Activated T-cell treated with anti-CD3 and anti-CD28 coated beads for 4 hours (primary cell): ENCODE measurements at regions not wholly inside any gene's neighbourhood (a gene's known extent, or its start where the extent isn't known, plus 50 kb on each side); places are given as distances from the start of the nearest gene placed in this dataset.

ENCODE experiments used
- DNase-seq: peaks from one replicate; pipeline ENCODE4 v3.0.0-alpha.2; 2020

GRCh38 chr11:10920205-10920604, 62.4 kb upstream of the ZBED5 start:
- no peak for DNase-seq

GRCh38 chr11:10918698-10919097, 60.8 kb upstream of the ZBED5 start:
- DNase-seq = no peak

DNA sequence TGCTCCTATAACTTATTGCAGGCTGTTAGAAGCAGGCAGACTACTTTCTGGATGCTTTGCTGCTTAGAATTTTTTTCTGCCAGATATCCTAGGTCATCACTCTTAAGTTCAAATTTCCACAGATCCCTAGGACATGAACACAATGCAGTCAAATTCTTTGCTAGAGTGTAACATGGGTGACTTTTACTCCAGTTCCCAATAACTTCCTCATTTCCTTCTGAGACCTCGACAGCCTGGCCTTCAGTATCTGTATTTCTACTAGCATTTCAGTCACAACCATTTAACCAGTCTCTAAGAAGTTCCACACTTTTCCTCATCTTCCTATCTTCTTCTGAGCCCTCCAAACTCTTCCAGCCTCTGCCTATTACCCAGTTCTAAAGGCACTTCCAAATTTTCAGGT, 60.4 kb upstream of the ZBED5 start:
- no peak for DNase-seq

DNA sequence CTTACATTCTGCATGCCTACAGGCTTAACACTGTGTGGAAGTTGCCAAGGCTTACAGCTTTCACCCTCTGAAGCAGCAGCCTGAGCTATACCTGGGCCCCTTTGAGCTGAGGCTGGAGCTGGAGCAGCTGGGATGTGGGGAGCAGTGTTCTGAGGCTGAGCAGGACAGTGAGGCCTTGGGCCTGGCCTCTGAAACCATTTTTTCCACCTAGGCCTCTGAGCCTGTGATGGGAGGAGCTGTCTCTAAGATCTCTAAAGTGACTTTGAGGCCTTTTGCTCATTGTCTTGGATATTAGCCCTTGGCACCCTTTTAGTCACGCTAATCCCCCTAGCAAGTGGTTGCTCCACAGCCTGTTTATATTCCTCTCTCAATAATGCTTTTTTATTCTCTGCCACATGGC, 59.9 kb upstream of the ZBED5 start:
- no peak for DNase-seq

DNA sequence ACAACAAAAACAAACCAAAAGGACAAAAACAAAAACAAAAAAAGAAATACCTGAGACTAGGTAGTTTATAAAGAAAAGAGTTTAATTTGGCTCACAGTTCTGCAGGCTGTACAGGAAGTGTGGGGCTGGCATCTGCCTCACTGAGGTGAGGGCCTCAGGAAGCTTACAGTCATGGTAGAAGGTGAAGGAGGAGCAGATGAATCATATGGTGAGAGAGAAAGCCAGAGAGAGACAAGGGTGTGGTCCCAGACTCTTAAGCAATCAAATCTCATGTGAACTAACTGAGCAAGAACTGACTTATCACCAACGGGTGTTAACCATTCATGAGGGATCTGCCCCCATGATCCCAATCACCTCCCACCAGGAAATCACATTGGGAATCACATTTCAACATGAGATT, 58.8 kb upstream of the ZBED5 start:
- DNase-seq = no peak

GRCh38 chr11:10914050-10914449, 56.2 kb upstream of the ZBED5 start:
- DNase-seq = no peak

DNA sequence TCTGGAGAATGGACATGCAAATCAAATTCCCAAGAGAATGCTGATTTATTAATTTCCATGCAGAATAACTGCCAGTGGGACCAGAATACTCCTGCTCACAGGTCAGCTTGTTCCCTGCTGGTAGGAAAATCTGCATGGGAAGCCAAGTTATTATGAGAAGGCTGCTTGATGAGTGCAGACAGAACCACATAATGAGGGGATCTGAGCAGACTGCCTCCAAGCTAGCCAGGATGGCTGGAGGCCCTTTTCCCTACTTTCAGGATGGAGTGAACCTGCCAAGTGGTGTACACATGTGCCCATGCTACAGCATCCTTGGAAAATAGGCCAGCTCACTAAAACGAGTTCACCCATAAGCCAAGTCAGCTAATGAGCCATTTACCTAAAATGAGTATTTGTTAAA, 55.2 kb upstream of the ZBED5 start:
- no peak for DNase-seq

GRCh38 chr11:10911907-10912306, 54.1 kb upstream of the ZBED5 start:
- DNase-seq = no peak

- no peak for DNase-seq
These were observed 51.5 kb upstream of the ZBED5 start for GRCh38 chr11:10909141-10909883.

DNA sequence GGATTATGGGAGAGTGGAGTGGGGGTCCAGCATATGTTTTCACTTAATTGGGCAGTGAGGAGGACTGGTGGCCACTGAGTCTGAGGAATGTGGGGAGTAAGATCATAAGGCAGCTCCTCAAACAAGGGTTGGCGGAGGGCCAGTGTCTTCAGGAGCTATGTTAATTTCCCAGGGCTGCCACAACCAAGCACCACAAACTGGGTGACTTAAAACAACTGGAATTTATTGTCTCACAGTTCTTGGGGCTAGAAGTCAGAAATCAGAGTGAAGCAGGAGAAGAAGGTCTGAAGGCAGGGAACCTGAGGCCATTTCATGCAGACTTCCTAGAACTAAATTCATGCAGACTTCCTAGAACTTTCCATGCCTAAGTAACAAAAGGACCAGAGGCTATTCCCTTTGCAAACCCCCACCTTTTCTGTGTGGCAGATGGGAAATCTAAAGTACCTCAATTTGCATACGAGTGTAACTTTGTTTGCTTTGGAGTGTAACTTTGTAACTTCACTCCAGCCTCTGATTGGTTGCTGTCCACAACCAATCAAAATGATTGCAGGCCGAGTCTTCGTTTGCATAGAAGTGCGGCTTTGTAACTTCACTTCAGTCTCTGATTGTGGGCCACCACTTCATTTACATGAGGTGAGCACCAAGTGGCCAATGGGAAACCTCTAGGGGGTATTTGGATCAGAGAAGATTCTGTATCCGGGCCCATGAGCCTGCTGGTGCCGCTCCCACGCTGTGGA, 50.5 kb upstream of the ZBED5 start:
- DNase-seq = no peak
